ENCODE measurements at regions not wholly inside any gene's neighbourhood (a gene's known extent, or its start where the extent isn't known, plus 50 kb on each side); places are given as distances from the start of the nearest gene placed in this dataset.

DNA sequence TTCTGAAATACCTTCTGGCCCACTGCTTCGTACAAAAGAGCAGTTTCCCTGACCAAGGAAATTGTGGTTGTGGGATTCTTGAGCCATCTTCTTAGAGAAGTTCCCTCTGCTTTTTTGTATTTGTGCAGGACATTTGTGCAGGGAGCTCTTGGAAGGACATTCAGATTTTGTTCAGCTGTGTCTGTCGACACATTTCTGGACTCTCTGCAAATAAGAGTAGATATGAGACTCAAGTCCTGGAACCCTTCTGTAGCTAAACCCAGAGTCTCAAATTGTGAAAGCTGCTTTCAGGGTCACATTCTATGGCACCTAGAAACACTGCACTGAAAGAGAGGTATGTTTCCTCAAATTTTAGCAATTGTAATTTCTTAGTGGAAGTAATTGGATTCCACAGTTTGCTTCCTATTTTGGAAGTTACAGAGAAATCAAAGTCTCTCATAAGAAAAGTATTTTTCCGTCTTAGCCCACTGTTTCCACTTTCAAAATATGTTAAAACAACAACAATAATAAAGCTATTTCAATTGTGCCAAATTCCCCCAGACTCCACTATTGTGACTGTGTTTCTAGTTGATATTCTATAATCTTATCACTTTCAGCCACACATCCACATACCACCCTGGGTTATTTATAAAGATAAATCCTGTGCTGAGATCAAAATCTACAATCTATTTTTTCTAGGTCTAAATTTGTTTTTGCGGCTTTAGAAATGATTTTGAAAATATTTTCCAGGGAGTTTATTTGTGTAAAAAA, 224.0 kb downstream of the COG6 start:
- no peak overlapping the region for H3K27ac Mint-ChIP-seq
- no peaks in the 10 kb centered on the region for H3K9me3 ChIP-seq (ENCODE audit: low read length)
- CTCF ChIA-PET, result no interaction called here
- POLR2A ChIA-PET, result no interaction called here
- H3K4me1 ChIP-seq (ENCODE audit: insufficient read depth, low read length), result no peaks in the 10 kb centered on the region
- H3K4me3 Mint-ChIP-seq, result no peak overlapping the region
- H3K9me3 Mint-ChIP-seq, result peaks cover 16 to 34% (median 28%) of the 10 kb centered on the region in 5 donors
- peaks cover 5 to 45% of the 10 kb centered on the region in 2 donors for H3K27me3 Mint-ChIP-seq
- H3K4me3 ChIP-seq (ENCODE audit: low read length), result no peak overlapping the region
- peaks cover 2 to 18% (median 3%) of the 10 kb centered on the region in 3 donors for H3K36me3 Mint-ChIP-seq
- no peaks in the 10 kb centered on the region for H3K27me3 ChIP-seq (ENCODE audit: insufficient read depth, low read length, poor library complexity, severe bottlenecking)
- DNase-seq, result no peak
- no peaks in the 10 kb centered on the region for H3K4me1 Mint-ChIP-seq
- H3K27ac ChIP-seq (ENCODE audit: low read depth, low read length), result no peak overlapping the region
- H3K36me3 ChIP-seq (ENCODE audit: insufficient read depth, low read length), result no peaks in the 10 kb centered on the region

DNA sequence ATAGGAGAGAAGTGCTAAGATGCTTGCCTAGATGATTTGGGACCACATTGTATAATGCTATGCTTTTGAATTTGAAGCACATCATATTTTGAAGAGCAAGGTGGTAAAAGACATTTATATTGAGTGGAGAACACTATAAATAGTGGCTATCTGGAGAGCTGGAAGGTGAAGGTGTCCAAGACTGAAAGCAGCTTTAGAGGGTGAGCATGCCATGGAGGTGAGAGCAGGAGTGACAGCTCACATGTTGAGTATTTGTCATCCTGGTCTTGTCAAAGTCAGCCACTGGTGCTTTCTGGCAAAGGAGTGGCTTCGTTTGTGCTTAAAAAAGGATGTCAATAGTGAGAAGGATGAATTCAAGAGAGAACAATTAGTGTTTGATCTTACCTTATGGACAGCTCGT, 225.9 kb downstream of the COG6 start:
- POLR2A ChIA-PET, result no interaction called here
- Mint-ChIP-seq H3K27me3 (peaks cover 5 to 45% of the 10 kb centered on the region in 2 donors), H3K9me3 (peaks cover 31 to 46% (median 39%) of the 10 kb centered on the region in 5 donors), H3K4me3 (no peak overlapping the region), H3K27ac (no peak overlapping the region), H3K4me1 (no peaks in the 10 kb centered on the region), H3K36me3 (peaks cover 2 to 27% (median 3%) of the 10 kb centered on the region in 3 donors)
- CTCF ChIA-PET, result no interaction called here
- H3K4me3 ChIP-seq (ENCODE audit: low read length), result no peak overlapping the region
- H3K27ac ChIP-seq (ENCODE audit: low read depth, low read length), result no peak overlapping the region
- H3K36me3 ChIP-seq (ENCODE audit: insufficient read depth, low read length), result no peaks in the 10 kb centered on the region
- H3K4me1 ChIP-seq (ENCODE audit: insufficient read depth, low read length), result no peaks in the 10 kb centered on the region
- no peaks in the 10 kb centered on the region for H3K9me3 ChIP-seq (ENCODE audit: low read length)
- no peak for DNase-seq
- no peaks in the 10 kb centered on the region for H3K27me3 ChIP-seq (ENCODE audit: insufficient read depth, low read length, poor library complexity, severe bottlenecking)

DNA sequence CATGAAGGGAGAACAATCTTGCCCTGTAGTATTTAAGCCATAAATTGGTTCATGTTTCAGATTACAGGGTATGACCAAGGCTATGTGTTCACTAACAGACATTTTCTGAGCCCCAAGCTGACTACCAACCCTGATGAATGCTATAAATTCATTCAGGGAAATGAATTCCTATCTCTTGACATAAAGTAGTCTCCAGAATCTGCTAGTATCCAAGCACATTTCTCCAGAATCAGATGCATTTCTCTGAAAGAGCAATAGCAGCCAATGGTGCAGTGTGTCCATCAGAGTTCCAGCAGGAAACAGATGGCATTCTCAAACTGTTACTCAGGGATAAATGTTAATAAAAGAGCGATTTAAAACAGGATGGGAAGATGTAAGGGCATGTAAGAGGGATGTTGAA, 226.4 kb downstream of the COG6 start:
- peaks cover 5 to 45% of the 10 kb centered on the region in 2 donors for H3K27me3 Mint-ChIP-seq
- no peak for DNase-seq
- Histone ChIP-seq H3K27ac (ENCODE audit: low read depth, low read length) (no peak overlapping the region), H3K27me3 (ENCODE audit: insufficient read depth, low read length, poor library complexity, severe bottlenecking) (no peaks in the 10 kb centered on the region), H3K9me3 (ENCODE audit: low read length) (no peaks in the 10 kb centered on the region), H3K36me3 (ENCODE audit: insufficient read depth, low read length) (no peaks in the 10 kb centered on the region), H3K4me3 (ENCODE audit: low read length) (no peak overlapping the region), H3K4me1 (ENCODE audit: insufficient read depth, low read length) (no peaks in the 10 kb centered on the region)
- H3K9me3 Mint-ChIP-seq, result peaks cover 31 to 46% (median 39%) of the 10 kb centered on the region in 5 donors
- no peaks in the 10 kb centered on the region for H3K4me1 Mint-ChIP-seq
- peaks cover 2 to 27% (median 3%) of the 10 kb centered on the region in 3 donors for H3K36me3 Mint-ChIP-seq
- CTCF ChIA-PET, result no interaction called here
- POLR2A ChIA-PET, result no interaction called here
- no peak overlapping the region for H3K4me3 Mint-ChIP-seq
- H3K27ac Mint-ChIP-seq, result no peak overlapping the region

DNA sequence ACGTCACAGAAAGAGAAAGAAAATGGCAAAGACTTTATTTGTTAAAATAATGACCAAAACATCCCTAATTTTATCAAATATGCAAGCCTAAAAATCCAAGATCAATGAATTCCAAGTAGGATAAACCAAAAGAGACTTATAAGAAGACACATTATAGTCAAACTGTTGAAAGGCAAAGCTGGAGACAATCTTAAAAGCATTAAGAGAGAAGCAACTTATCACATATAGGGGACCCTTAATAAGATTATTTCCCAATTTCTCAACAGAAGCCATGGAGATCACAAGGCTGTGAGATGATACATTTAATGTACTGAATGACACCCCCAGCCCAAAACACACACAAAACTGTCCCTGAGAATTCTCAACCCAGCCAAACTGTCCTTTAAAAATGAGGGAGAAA, 228.7 kb downstream of the COG6 start:
- ChIA-PET POLR2A (no interaction called here), CTCF (no interaction called here)
- Mint-ChIP-seq H3K27me3 (peaks cover 4 to 35% of the 10 kb centered on the region in 2 donors), H3K4me1 (no peaks in the 10 kb centered on the region), H3K27ac (no peak overlapping the region), H3K9me3 (peaks cover 31 to 46% (median 39%) of the 10 kb centered on the region in 5 donors), H3K36me3 (peaks cover 2 to 27% (median 3%) of the 10 kb centered on the region in 3 donors), H3K4me3 (no peak overlapping the region)
- Histone ChIP-seq H3K27me3 (ENCODE audit: insufficient read depth, low read length, poor library complexity, severe bottlenecking) (no peaks in the 10 kb centered on the region), H3K27ac (ENCODE audit: low read depth, low read length) (no peak overlapping the region), H3K9me3 (ENCODE audit: low read length) (no peaks in the 10 kb centered on the region), H3K4me3 (ENCODE audit: low read length) (no peak overlapping the region), H3K4me1 (ENCODE audit: insufficient read depth, low read length) (no peaks in the 10 kb centered on the region), H3K36me3 (ENCODE audit: insufficient read depth, low read length) (no peaks in the 10 kb centered on the region)
- DNase-seq, result no peak

DNA sequence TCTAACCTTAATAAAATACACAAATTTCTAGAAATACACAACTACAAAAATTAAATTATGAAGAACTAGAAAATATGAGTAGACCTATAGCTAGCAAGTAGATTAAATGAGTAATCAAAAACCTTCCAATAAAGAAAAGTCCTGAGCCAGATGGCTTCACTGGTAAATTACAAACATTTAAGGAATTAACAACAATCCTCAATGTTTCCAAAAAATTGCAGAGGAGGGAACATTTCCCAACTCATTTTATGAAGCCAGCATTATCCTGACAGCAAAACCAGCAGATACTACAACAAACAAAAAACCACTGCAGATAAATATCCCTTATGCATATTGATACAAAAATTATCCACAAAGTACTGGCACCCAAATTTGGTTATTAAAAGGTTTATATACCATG, 230.9 kb downstream of the COG6 start:
- Histone ChIP-seq H3K36me3 (ENCODE audit: insufficient read depth, low read length) (no peaks in the 10 kb centered on the region), H3K27me3 (ENCODE audit: insufficient read depth, low read length, poor library complexity, severe bottlenecking) (no peaks in the 10 kb centered on the region), H3K27ac (ENCODE audit: low read depth, low read length) (no peak overlapping the region), H3K4me1 (ENCODE audit: insufficient read depth, low read length) (peaks cover 2% of the 10 kb centered on the region), H3K9me3 (ENCODE audit: low read length) (no peaks in the 10 kb centered on the region), H3K4me3 (ENCODE audit: low read length) (no peak overlapping the region)
- H3K27ac Mint-ChIP-seq, result no peak overlapping the region
- ChIA-PET CTCF (no interaction called here), POLR2A (no interaction called here)
- H3K4me1 Mint-ChIP-seq, result peaks cover 0 to 2% (median 1%) of the 10 kb centered on the region in 3 donors
- H3K9me3 Mint-ChIP-seq, result peaks cover 31 to 42% (median 37%) of the 10 kb centered on the region in 5 donors
- H3K4me3 Mint-ChIP-seq, result no peak overlapping the region
- H3K27me3 Mint-ChIP-seq, result peaks cover 3 to 20% of the 10 kb centered on the region in 2 donors
- H3K36me3 Mint-ChIP-seq, result peaks cover under 1 to 24% (median 2%) of the 10 kb centered on the region in 3 donors
- DNase-seq, result no peak

DNA sequence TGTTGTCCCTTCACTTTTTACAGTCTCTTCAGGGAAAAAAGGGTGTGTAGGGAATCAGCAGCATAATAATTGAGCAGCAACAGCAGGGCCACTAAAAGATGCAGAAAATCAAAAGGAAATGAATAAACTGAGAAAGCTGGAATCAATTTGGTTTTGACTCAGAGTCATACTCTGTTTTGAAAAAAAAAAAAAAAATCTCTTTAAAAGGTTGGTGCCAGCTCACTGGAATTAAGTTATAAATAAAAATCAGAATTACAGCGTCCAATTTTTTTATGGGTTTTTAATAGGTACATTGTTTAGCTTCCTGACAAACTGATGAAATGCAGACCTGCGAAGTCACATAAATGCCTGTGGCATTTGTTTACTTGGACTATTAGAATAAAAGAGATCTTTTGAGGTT, 231.9 kb downstream of the COG6 start:
- Histone ChIP-seq H3K36me3 (ENCODE audit: insufficient read depth, low read length) (no peaks in the 10 kb centered on the region), H3K27me3 (ENCODE audit: insufficient read depth, low read length, poor library complexity, severe bottlenecking) (no peaks in the 10 kb centered on the region), H3K9me3 (ENCODE audit: low read length) (no peaks in the 10 kb centered on the region), H3K27ac (ENCODE audit: low read depth, low read length) (no peak overlapping the region), H3K4me1 (ENCODE audit: insufficient read depth, low read length) (peaks cover 12% of the 10 kb centered on the region), H3K4me3 (ENCODE audit: low read length) (no peak overlapping the region)
- ChIA-PET CTCF (no interaction called here), POLR2A (no interaction called here)
- no peak overlapping the region for H3K27ac Mint-ChIP-seq
- DNase-seq, result no peak
- H3K9me3 Mint-ChIP-seq, result peaks cover 24 to 32% (median 27%) of the 10 kb centered on the region in 5 donors
- H3K4me1 Mint-ChIP-seq, result peaks cover 0 to 11% (median 10%) of the 10 kb centered on the region in 3 donors
- H3K36me3 Mint-ChIP-seq, result peaks cover 0 to 19% (median 2%) of the 10 kb centered on the region in 3 donors
- no peak overlapping the region for H3K4me3 Mint-ChIP-seq
- H3K27me3 Mint-ChIP-seq, result peaks cover 1 to 12% of the 10 kb centered on the region in 2 donors

DNA sequence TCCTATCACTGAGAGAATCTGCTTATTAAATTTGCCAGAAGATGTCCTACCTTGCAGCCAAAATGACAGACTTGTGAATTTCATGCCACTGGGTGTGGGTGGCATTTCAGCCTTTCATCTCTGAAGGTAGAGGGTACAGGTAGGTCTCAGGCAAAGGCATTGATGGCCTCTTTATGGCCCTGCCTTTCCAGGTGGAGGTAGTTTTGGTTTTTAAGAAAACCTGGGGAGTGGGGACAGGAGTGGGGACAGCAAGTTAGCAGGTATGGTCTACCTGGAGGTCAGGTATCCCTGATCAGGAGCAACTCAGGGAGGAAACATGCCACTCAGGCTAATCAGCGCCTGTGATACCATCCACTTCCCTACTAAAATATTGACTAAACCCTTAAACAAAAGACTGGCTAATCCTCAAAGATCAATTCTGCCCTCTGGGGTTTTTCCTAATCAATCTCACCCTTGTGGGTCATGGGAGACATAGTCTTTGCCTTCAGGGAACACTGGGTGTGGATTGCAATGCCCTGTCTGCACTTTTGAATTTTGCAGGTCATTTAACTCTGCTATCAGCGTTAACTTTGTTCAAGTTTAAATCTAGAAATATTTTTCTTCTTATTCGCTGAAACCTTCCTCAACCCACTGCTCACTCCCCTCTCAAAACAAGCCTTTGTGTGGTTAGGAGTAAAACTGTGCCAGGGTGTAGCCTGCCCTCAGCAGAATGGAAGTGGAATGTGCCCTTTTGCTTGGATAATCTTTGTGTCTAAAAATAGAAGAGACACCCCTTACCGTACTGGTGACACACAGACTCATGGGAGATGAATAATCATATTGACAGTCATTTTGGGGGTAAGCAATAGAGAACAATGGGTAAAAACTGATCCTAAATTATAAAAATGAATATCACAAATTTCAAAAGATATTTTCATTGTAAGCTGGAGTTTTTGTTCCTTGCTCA, 233.7 kb downstream of the COG6 start:
- peaks cover 9 to 29% (median 20%) of the 10 kb centered on the region in 3 donors for H3K4me1 Mint-ChIP-seq
- H3K27ac Mint-ChIP-seq, result no peak overlapping the region
- Histone ChIP-seq H3K9me3 (ENCODE audit: low read length) (no peaks in the 10 kb centered on the region), H3K4me3 (ENCODE audit: low read length) (no peak overlapping the region), H3K4me1 (ENCODE audit: insufficient read depth, low read length) (peaks cover 24% of the 10 kb centered on the region), H3K27me3 (ENCODE audit: insufficient read depth, low read length, poor library complexity, severe bottlenecking) (no peaks in the 10 kb centered on the region), H3K27ac (ENCODE audit: low read depth, low read length) (no peak overlapping the region), H3K36me3 (ENCODE audit: insufficient read depth, low read length) (no peaks in the 10 kb centered on the region)
- peaks cover 0 to 12% (median 1%) of the 10 kb centered on the region in 3 donors for H3K36me3 Mint-ChIP-seq
- ChIA-PET POLR2A (no interaction called here), CTCF (no interaction called here)
- no peak overlapping the region for H3K4me3 Mint-ChIP-seq
- no peak for DNase-seq
- peaks cover 6 to 16% of the 10 kb centered on the region in 2 donors for H3K27me3 Mint-ChIP-seq
- H3K9me3 Mint-ChIP-seq, result peaks cover 14 to 18% (median 15%) of the 10 kb centered on the region in 5 donors

DNA sequence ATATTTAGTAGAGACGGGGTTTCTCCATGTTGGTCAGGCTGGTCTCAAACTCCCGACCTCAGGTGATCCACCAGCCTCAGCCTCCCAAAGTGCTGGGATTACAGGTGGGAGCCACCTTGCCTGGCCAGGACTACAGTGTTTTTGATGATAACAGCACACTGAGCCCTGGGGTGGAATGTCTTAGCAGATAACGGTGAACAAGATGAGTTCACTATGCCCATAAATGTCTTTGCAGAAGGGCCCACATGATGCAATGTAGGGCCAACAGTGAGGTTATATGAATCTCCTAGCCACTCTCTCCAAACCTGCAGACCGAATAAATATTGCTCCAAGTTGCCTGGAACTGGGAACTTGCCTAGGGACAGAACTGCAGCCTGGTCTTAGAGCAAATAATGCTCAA, 235.1 kb downstream of the COG6 start:
- Mint-ChIP-seq H3K27me3 (peaks cover 7 to 13% of the 10 kb centered on the region in 2 donors), H3K4me1 (peaks cover 9 to 32% (median 20%) of the 10 kb centered on the region in 3 donors), H3K4me3 (no peak overlapping the region), H3K9me3 (peaks cover 1 to 5% (median 2%) of the 10 kb centered on the region in 5 donors), H3K27ac (no peak overlapping the region), H3K36me3 (no peaks in the 10 kb centered on the region)
- no peak for DNase-seq
- Histone ChIP-seq H3K4me3 (ENCODE audit: low read length) (no peak overlapping the region), H3K36me3 (ENCODE audit: insufficient read depth, low read length) (no peaks in the 10 kb centered on the region), H3K9me3 (ENCODE audit: low read length) (no peaks in the 10 kb centered on the region), H3K4me1 (ENCODE audit: insufficient read depth, low read length) (peaks cover 24% of the 10 kb centered on the region), H3K27ac (ENCODE audit: low read depth, low read length) (no peak overlapping the region), H3K27me3 (ENCODE audit: insufficient read depth, low read length, poor library complexity, severe bottlenecking) (no peaks in the 10 kb centered on the region)
- ChIA-PET CTCF (no interaction called here), POLR2A (no interaction called here)

Data from CD8-positive, alpha-beta memory T cell (primary cell).